Fibroblast of skin of left quadriceps (primary cell): ENCODE measurements at regions not wholly inside any gene's neighbourhood (a gene's known extent, or its start where the extent isn't known, plus 50 kb on each side); places are given as distances from the start of the nearest gene placed in this dataset.

Experiments used
- DNase-seq, 2 experiments: peaks; one replicate each; pipeline ENCODE4 v3.0.0-alpha.2; 2013; ENCODE audit warnings: low read depth in 2 of 2

DNA sequence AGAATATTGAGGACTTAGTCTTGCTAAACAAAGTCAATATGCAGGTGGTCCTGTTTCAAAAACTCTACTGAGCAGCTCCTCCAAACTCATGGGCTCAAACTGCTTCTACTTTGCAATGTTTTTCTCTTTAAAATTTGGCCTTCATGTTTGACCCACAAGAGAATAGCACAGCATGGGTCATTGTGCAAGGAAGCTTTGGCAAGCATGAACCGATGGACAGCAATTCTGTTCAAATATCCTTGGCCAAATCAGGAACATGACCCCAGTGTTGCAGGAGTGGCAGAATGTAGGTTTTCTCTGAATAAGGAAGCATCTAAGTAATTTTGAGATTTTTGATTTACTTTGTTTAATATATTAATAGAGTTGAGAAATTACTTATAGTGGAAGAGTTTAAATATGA, 477.9 kb downstream of the KCNJ3 start:
- DNase-seq = no peak

DNA sequence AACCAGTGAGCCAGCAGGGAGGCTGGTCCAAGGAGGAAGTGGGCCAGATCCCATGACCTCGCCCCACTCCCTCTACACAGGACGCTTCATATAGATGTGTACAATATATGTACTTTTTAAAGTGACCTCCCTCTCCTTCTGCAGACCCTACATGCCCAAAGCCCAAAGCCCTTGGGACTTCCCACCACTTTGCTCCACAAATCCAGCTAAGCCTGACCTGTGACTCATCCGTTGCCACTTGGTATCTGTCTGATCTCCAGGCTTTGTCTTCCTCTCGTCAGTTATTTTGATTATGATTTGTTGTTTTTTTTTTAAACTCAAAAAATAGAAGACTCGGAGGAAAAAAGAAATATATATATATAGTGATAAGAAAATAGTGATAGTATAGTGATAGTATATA, 470.8 kb downstream of the KCNJ3 start:
- DNase-seq = no peak

DNA sequence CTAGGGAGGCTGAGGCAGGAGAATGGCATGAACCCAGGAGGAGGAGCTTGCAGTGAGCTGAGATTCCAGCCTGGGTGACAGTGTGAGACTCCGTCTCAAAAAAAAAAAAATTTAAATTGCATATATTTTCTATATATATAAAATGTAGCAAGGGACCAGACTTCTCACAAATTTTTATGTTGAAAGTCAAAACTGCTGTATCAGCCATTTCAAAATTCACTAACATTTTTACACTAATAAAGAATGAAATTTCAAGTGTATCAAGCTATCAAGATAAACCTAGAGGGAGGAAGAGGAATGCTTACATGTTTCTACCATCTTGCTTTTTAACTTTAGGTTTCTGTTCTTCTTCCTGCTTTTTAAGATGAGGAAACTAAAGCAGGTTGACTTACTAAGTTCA, 464.0 kb downstream of the KCNJ3 start:
- no peak for DNase-seq

DNA sequence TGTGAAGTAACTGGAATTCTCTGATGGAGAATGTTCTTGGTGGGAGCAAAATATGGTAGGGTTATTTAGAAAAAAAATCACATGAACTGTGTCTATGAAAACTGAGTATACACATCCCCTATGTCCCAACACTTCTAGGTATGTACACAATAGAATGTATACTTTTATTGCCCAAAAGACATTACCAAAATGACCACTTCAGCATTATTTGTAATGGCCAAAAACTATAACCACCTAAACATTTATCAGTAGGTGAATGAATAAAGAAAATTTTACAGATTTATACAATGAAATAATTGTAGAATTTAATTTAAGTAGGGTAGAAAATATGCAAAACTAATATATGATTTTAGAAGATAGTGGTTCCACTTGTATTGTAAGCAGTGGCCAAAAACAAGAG, 462.8 kb downstream of the KCNJ3 start:
- DNase-seq = no peak

DNA sequence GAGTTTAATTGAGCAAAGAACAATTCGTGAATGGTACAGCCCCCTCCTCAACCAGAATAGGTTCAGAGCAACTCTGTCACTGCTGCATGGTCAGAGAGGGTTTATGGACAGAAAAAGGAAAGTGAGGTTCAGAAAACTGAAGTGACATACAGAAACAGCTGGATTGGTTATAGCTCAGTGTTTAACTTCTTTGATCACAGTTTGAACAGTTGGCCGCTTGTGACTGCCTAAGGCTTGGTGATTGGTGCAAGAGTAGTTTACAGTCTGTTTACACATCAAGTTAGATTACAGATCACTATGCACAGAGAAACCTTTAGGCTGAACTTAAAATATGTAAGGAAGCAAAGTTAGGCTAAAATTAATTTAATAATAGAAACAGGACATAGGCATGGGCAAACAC, 459.2 kb downstream of the KCNJ3 start:
- DNase-seq = no peak

DNA sequence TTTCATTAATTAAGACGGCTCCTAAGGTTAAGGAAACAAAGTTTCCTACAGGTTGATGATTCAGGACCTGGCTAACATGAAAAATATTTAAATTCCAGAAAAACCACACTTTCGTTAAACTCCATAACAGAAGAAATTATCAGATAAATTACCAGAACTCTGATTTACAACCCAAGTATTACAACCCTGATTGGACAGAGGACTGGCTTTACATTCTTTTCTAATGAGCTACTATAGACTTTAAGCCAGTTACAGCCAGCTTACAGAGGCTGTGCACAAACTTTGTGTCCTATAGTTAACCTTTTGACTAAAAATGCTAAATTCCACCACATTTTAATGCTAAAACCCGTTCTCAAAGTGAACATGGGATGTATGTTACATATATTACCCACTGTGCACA, 458.6 kb downstream of the KCNJ3 start:
- peak; percentile 1 to 7 for DNase-seq

- no peak for DNase-seq
Observed at GRCh38 chr2:155151945-155152344, 453.4 kb downstream of the KCNJ3 start.

DNA sequence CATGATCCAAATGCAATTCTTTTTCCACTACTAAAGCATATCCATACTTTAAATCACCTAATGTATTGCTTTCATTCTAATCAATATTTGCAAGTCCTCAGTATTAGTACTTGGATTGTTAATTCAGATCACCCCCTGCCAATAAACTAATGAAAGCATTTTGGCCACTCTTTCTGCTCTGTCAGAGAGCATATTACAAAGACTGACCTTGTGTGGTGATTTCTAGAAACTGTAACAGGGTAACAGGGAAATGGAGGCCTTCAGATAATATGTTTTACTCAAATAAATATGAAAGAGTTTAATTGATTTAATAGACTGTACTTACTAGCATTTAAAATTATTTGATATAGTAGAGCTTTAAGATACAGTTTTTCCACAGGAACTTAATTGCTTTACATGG, 453.0 kb downstream of the KCNJ3 start:
- no peak for DNase-seq

GRCh38 chr2:155145758-155146229, 447.3 kb downstream of the KCNJ3 start:
- no peak for DNase-seq

GRCh38 chr2:155141418-155141817, 442.9 kb downstream of the KCNJ3 start:
- no peak for DNase-seq

GRCh38 chr2:155125585-155126230, 427.2 kb downstream of the KCNJ3 start:
- no peak for DNase-seq

GRCh38 chr2:155115846-155116245, 417.4 kb downstream of the KCNJ3 start:
- DNase-seq = no peak

- no peak for DNase-seq
Observed at GRCh38 chr2:155111070-155111469, 412.6 kb downstream of the KCNJ3 start.

DNA sequence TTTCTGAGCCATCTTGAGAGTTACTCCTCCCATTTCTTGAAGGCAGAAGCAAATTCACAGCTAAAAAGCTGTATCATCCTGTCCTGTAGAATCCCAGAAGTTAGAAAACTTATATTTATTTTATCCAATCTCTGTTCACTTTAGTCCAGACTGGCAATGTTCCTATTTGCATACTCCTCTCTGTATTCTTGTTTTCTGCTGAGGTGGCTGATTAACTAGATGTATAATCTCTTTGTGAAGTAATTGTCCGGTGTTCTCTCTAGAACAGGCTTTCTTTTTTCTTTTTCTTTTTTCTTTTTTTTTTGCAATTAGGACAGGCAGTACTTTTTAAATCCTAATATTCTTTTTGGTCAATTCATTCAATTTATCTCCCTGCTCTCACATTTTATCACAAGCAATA, 411.0 kb downstream of the KCNJ3 start:
- DNase-seq = no peak

DNA sequence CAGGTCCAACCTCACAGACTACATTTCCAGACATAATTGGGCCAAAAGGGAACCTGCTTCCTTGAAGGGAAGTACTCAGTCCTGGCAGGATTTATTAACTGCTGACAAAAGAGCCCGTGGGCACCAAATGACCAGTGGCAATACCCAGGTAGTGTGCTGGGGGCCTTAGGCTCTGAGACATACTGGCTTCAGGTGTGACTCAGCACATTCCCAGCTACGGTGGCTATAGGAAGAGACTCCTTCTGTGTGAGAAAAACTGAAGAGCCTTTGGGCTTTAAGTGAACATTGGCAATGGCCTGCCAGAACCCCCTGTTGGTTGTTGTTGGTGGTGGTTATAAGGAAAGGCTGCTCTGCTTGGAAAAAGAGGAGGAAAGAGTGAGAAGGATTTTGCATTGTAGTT, 401.8 kb downstream of the KCNJ3 start:
- no peak for DNase-seq

DNA sequence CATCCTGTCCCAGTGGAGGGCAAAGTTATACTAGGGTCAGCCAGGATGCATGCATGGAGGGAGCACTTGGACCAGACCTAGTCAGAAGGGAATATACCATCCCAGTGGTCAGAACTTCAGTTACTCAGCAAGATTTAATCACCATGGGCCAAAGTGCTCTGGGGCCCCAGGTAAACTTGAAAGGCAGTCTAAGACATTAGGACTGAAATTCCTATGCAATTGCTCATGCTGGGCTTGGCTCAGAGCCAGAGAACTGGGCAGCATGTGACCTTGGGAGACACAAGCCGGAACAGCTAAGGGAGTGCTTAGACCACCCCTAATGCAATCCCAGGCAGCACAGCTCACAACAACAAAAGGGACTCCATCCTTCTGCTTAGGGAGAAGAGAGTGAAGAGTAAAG, 401.3 kb downstream of the KCNJ3 start:
- DNase-seq = no peak

DNA sequence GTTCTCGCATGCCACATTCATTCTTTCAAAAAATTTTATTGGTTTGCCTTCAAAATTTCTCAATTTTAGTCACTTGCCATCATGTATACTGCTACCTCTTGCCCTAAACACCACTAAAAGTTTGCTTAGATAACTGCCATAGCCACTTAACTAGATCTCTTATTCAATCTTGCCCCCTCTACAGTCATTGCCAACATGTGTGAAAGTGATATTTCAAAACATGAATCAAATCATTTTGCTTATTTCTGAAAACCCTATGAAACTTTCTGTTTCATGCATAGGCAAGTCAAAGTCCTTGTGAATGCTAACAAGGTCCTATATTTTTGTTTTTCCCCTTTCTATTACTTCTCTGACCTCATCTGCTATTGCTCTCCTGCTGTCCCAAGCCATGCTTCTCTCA, 397.1 kb downstream of the KCNJ3 start:
- no peak for DNase-seq

GRCh38 chr2:155080373-155080772, 381.9 kb downstream of the KCNJ3 start:
- DNase-seq = no peak

- DNase-seq = no peak
Observed at GRCh38 chr2:155070489-155070888, 372.0 kb downstream of the KCNJ3 start.

DNA sequence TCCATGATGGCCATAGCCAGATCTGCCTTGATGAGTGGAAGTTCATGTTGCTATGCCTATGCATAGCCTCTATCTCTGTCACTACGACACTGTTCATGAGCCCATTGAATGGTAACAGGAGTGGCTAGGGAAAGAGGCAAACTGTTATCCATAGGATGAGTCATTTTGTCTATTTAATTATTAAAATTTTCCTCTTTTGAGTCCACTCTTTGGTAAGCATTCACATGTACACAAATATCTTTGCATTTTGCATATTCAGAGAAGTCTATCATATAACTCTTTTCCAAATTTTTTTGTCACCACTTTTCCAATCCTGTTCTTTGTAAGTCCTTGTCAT, 364.4 kb downstream of the KCNJ3 start:
- no peak for DNase-seq

DNA sequence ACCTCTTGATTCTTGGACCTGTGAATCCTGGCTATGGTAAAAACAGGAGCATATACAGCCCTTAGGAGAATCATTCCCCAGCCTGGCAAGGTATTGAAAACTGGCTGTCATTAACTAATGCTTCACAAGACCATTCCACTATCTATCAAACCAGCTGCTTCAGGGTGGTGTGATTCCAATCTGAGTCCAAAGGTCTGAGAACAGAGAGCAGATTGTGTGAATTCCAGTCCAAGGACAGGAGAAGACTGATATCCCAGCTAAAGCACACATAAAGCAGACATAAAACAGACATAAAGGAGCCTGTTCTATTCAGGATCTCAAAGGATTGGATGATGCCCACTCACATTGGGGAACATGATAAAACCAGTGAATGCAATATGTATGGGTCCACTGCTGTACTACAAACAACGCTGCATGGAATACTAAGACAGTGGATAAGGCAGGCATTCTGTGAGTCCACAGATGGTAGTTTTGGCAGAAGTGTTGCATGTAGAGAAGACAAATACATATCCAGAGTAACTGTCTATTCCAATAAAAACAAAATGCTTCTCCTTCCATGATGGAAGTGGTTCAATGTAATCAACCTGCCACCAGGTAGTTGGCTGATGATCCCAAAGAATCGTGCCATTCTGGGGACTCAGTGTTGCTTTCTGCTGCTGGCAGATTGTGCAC, 363.9 kb downstream of the KCNJ3 start:
- DNase-seq = no peak

- DNase-seq = no peak
Observed at GRCh38 chr2:155060896-155061295, 362.4 kb downstream of the KCNJ3 start.

- DNase-seq = no peak
Observed at GRCh38 chr2:155054712-155055111, 356.2 kb downstream of the KCNJ3 start.

- DNase-seq = no peak
Observed at GRCh38 chr2:155043097-155043496, 344.6 kb downstream of the KCNJ3 start.
